HG03575 (cell line): ENCODE measurements at regions not wholly inside any gene's neighbourhood (a gene's known extent, or its start where the extent isn't known, plus 50 kb on each side); places are given as distances from the start of the nearest gene placed in this dataset.
"Not testable (repeated sequence)": the region's sequence is repeated elsewhere in the genome, so short reads cannot be mapped to it uniquely, and the experiment has no call there.

Source experiments
- ATAC-seq: cut with Tn5 transposase; IDR thresholded peaks from one replicate; pipeline ENCODE4 v1.9.1; 2021; ENCODE audit not compliant: unreplicated experiment, insufficient number of reproducible peaks, low FRiP score; ENCODE audit errors: extremely low read depth

GRCh38 chr21:5117666-5118295 is 5403.6 kb upstream of the TPTE start:
- ATAC-seq, result not testable (repeated sequence)

GRCh38 chr21:5118296-5118679 is 5403.1 kb upstream of the TPTE start:
- ATAC-seq, result not testable (repeated sequence)

- not testable (repeated sequence) for ATAC-seq
Measured at GRCh38 chr21:5119179-5119578, 5402.2 kb upstream of the TPTE start.

- not testable (repeated sequence) for ATAC-seq
Measured at GRCh38 chr21:5121399-5121798, 5400.0 kb upstream of the TPTE start.

GRCh38 chr21:5121849-5122248 is 5399.5 kb upstream of the TPTE start:
- ATAC-seq, result not testable (repeated sequence)

GRCh38 chr21:5123655-5124054 is 5397.7 kb upstream of the TPTE start:
- ATAC-seq, result not testable (repeated sequence)

GRCh38 chr21:5128261-5128660 is 5393.1 kb upstream of the TPTE start:
- ATAC-seq, result peak; percentile 35

GRCh38 chr21:5133824-5134223 is 5387.6 kb upstream of the TPTE start:
- ATAC-seq, result not testable (repeated sequence)

- ATAC-seq, result not testable (repeated sequence)
Measured at GRCh38 chr21:5136406-5136805, 5385.0 kb upstream of the TPTE start.

- ATAC-seq, result not testable (repeated sequence)
Measured at GRCh38 chr21:5137006-5137405, 5384.4 kb upstream of the TPTE start.

- not testable (repeated sequence) for ATAC-seq
Measured at GRCh38 chr21:5138687-5139086, 5382.7 kb upstream of the TPTE start.

- ATAC-seq, result not testable (repeated sequence)
Measured at GRCh38 chr21:5139528-5139927, 5381.9 kb upstream of the TPTE start.

GRCh38 chr21:5143011-5143410 is 5378.4 kb upstream of the TPTE start:
- not testable (repeated sequence) for ATAC-seq

GRCh38 chr21:5144731-5145130 is 5376.7 kb upstream of the TPTE start:
- not testable (repeated sequence) for ATAC-seq

GRCh38 chr21:5147685-5148084 is 5373.7 kb upstream of the TPTE start:
- not testable (repeated sequence) for ATAC-seq

- ATAC-seq, result not testable (repeated sequence)
Measured at GRCh38 chr21:5149222-5149621, 5372.2 kb upstream of the TPTE start.

GRCh38 chr21:5153842-5154640 is 5367.3 kb upstream of the TPTE start:
- not testable (repeated sequence) for ATAC-seq

- not testable (repeated sequence) for ATAC-seq
Measured at GRCh38 chr21:5154641-5154982, 5366.8 kb upstream of the TPTE start.

GRCh38 chr21:5162693-5163574 is 5358.4 kb upstream of the TPTE start:
- not testable (repeated sequence) for ATAC-seq
